GM19463 (cell line): ENCODE measurements at regions not wholly inside any gene's neighbourhood (a gene's known extent, or its start where the extent isn't known, plus 50 kb on each side); places are given as distances from the start of the nearest gene placed in this dataset.

Experiments
- ATAC-seq: cut with Tn5 transposase; IDR thresholded peaks from one replicate; pipeline ENCODE4 v1.9.1; 2021; ENCODE audit warnings: mild to moderate bottlenecking, moderate library complexity; ENCODE audit not compliant: unreplicated experiment

DNA sequence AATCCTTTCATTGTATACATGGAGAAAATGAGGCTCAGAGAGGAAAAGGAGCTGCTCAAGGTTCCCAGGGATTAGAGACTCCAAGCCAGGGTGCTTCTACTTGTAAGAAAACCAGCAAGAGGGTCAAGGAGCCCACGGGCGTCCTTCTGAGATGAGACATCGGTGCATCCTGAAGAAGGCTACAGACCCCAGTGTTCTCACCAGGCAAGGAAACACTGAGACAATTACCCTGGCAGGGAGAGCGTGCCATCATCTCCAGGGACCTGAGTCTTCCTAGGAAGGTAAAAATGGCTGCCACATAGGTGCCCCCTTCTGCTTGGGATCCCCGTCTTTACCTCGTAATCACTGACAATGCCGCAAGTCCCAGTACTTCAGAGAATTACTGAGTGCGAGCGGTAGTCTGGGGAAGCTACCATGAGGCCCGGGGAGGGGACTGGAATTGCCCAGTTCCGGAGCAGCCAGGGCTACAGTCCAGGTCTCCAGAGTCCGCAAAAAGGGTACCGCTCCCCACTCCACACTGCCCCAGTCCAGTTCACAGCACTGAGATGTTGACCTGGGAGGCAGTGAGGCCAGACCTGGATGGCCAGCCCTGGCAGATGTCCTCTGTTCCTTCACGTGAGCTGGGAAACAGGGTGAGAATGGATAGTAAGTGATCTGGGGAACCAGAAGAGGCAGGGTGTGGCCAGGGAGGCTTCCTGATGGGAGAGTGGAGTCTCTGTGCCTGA lies 164.7 kb upstream of the SMAD3 start:
- no peak for ATAC-seq

GRCh38 chr15:66901336-66902100 lies 163.9 kb upstream of the SMAD3 start:
- ATAC-seq, result no peak

- no peak for ATAC-seq
These were observed 160.2 kb upstream of the SMAD3 start for GRCh38 chr15:66905185-66905584.

DNA sequence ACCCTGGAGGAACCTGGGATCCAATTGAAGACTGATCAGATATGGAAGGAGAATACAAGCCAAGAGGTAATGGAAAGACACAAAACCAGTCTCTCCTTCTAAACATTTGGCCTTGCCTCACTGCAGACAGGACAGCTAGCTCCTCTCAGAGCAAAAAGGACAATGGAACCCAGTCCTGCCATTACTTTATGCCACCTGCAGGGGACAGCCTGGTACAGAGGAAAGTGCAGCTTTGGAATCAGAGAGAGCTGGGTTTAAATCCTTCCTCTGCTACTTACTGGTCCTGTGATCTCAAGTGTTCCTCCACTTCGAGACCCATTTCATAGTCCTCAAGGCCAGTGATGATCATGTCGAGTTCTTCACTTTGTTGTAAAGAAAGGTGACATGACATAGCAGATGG lies 159.4 kb upstream of the SMAD3 start:
- no peak for ATAC-seq

DNA sequence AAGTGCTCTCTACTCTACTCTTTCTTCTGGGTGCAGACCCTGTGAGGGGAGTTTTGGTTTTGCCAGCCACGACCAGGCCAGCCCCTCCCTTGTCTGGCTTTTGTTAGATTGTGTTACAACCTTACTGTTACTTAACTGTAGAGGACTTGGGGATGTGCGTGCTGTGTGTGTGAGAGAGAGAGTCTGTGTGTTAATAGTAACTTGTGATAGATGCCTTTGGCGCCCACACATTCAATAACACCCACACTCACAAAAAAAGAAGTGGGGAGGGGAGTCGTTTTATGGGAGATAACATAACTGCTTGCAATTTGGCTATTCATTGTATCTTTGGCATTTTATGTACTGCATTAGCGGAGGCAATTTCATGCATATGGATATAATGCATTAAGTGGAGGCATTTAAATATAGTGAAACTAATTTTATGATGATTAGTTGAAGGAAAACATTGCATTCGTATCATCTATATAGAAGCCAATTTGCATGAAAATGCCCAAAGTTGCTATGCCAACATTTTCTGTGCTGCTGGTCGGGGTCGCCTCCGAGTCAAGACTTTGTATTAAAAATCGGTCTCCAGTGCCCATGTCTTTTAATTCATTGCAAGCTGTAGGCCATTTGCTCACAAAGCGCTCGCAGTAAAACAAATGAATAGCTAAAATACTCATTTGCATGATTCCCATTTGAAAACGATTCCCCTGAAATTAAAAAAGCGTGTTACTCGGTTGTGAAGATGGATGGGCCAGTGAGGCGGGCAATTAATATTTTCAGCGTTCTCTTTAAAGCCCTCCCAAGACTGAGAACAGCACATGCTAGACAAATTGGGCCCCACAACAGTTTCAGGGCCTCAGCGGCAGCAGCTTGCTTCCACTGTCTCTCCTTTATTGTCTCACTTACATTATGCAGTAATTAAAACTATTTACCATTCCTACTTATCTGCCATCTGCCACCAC lies 158.5 kb upstream of the SMAD3 start:
- ATAC-seq, result no peak

GRCh38 chr15:66907826-66908743 lies 157.3 kb upstream of the SMAD3 start:
- no peak for ATAC-seq

GRCh38 chr15:66908744-66909095 lies 156.7 kb upstream of the SMAD3 start:
- no peak for ATAC-seq

DNA sequence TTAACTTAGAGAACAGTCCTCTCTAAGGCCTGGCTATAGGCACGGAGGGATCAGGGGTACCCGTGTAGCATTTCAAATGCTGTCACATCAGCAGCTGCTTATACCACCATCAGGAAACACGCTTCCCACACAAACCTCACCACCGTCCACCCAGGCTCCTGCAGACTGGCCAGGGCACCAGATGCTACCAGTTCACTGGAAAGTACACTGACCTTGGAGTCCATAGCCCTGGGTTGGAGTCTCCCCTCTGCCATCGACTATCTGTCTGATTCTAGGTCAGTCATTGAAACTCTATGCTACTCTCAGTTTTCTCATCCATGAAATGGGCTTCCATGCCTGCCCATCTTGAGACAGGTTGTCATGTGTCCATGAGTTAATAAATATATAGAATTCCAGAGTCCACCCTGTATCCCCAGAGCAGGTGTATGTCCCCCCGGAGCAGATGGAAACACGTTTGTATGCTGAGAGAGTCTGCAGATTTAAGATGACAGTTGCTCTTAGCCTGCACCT lies 156.0 kb upstream of the SMAD3 start:
- no peak for ATAC-seq

DNA sequence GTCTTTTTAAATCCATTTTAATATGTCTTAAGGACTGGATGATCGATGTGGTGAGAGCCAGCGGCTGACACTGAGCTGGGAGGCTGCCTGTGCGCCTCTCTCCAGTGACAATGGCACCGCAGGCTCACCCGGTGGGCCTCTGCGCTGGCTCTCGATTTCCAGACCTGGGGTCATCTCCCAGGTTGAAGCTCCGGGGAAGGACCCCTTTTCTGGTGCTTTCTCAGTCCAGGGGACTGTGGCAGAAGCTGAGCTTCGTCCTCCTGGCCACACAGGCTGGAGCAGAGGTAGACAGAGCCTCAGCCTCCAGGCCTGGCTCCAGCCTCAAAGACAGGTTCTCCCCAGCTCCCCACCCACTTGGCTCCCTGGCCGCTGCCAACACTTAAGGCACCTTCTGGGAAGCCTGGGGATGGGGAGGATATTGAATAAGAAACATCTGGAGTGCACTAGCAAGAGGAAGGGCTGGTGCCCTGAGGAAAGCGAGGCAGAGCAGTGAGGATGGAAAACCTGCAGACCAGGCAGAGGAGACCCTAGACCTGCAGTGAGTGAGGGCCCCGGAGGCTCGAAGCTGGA lies 154.2 kb upstream of the SMAD3 start:
- ATAC-seq, result no peak

GRCh38 chr15:66912001-66912400 lies 153.4 kb upstream of the SMAD3 start:
- no peak for ATAC-seq

- ATAC-seq, result no peak
These were observed 153.0 kb upstream of the SMAD3 start for GRCh38 chr15:66912441-66912840.

GRCh38 chr15:66917904-66918448 lies 147.4 kb upstream of the SMAD3 start:
- ATAC-seq, result no peak

- no peak for ATAC-seq
These were observed 146.0 kb upstream of the SMAD3 start for GRCh38 chr15:66919421-66919820.

GRCh38 chr15:66921319-66921915 lies 144.0 kb upstream of the SMAD3 start:
- ATAC-seq, result no peak

GRCh38 chr15:66922608-66923007 lies 142.8 kb upstream of the SMAD3 start:
- ATAC-seq, result no peak

DNA sequence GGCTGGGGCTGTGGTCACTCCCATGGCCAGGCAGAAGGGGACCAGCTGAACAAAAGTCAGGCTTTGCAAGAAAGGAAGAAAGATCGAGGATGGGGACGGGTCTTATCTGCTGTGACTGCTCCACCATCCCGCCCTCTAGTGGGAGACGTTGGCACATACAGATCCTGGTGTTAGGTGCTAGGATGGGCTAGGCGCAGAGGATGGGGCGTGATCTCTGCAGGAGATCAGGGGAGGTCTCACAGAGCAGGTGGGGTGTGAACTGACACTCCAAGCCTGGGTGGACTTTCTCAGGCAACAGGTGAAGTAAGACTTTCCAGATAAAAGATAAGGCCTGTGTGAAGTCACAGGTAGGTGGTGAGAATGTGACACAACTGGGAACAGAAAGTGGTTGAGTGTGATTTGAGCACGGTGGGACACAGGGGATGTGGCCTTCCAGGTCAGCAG lies 141.9 kb upstream of the SMAD3 start:
- no peak for ATAC-seq

GRCh38 chr15:66924889-66925288 lies 140.5 kb upstream of the SMAD3 start:
- ATAC-seq, result no peak

GRCh38 chr15:66925721-66926120 lies 139.7 kb upstream of the SMAD3 start:
- ATAC-seq, result no peak
